Ovary (tissue), 7 donors: ENCODE measurements at regions not wholly inside any gene's neighbourhood (a gene's known extent, or its start where the extent isn't known, plus 50 kb on each side); places are given as distances from the start of the nearest gene placed in this dataset.

Experiments used
- DNase-seq, 5 donors: peaks; one replicate each; pipeline ENCODE4 v3.0.0-alpha.2; 2019 to 2020
- H3K27ac ChIP-seq, 2 donors: fragments of 200-600 bp; one replicate each; pipeline versions ENCODE4 v1.5.1 to v1.8.0; 2019 to 2022
- H3K27me3 ChIP-seq: fragments of 200-600 bp; one replicate; pipeline ENCODE4 v1.8.0; 2022
- H3K36me3 ChIP-seq: fragments of 200-600 bp; sonication (generic); one replicate; pipeline ENCODE4 v1.5.1; 2019
- H3K4me1 ChIP-seq: one replicate; pipeline ENCODE4 v1.8.1; 2013; ENCODE audit warnings: mild to moderate bottlenecking, moderate library complexity; ENCODE audit not compliant: insufficient read depth
- H3K4me3 ChIP-seq: fragments of 200-600 bp; sonication (generic); one replicate; pipeline ENCODE4 v1.5.1; 2017
- H3K9me3 ChIP-seq, 2 donors: fragments of 200-600 bp in 1 of 2; sonication (generic) in 1 of 2; one replicate each; pipeline versions ENCODE4 v1.5.1 to v1.8.1; 2013 to 2019; ENCODE audit warnings: mild to moderate bottlenecking in 1 of 2, moderate library complexity in 1 of 2
- CTCF ChIP-seq, 3 donors: fragments of 450-650 bp in 2 of 3; fragments of 200-600 bp in 1 of 3; IDR thresholded peaks; one replicate each; pipeline versions ENCODE4 v1.5.1 to v1.8.0; 2016 to 2022; ENCODE audit warnings: antibody characterized with exemption in 3 of 3, mild to moderate bottlenecking in 1 of 3
- EP300 ChIP-seq: sonication (generic); formaldehyde crosslinking; IDR thresholded peaks from one replicate; pipeline ENCODE4 v1.6.1; 2017; ENCODE audit warnings: antibody characterized with exemption
- POLR2A ChIP-seq: fragments of 450-650 bp; IDR thresholded peaks from one replicate; pipeline ENCODE4 v1.6.1; 2017; ENCODE audit warnings: antibody characterized with exemption, mild to moderate bottlenecking, moderate library complexity
- WGBS, 3 donors: extraction: QIAGEN DNeasy Blood & Tissue Kit in 1 of 3; methylation state at CpG; one replicate each; pipeline versions ENCODE4 v1.1.5 to v1.1.7; 2013 to 2017; 5-methylcytosine and 5-hydroxymethylcytosine counted together
- intact Hi-C, 4 donors: fragments of 100-400 bp; cut with DNase I; formaldehyde crosslinking; loops; one replicate each; pipeline versions ENCODE4 v1.11.0 to v1.15.1; 2022 to 2023
- donor health status: DM: no; HTN: no; CAD: no; lungs with moderate emphysema.
- donor health status: DM: no; HTN: no; CAD: no.
- donor health status: Bipolar disorder and iron deficiency.
- donor health status: DM: no; HTN: no; CAD: no.
- donor health status: DM: yes; HTN: yes; CAD: no.

GRCh38 chr18:78765142-78765541, 214.5 kb upstream of the SALL3 start:
- WGBS, 3 donors = 79 to 90% (median 81%) methylated on average over 12 of the region's 12 CpGs
- Histone ChIP-seq H3K27me3 (no peaks in the 10 kb centered on the region), H3K4me1 (no peaks in the 10 kb centered on the region), H3K9me3 (no peaks in the 10 kb centered on the region), H3K36me3 (no peaks in the 10 kb centered on the region), H3K4me3 (no peak overlapping the region), H3K27ac (no peak overlapping the region)
- DNase-seq = no peak
- TF ChIP-seq CTCF (IDR thresholded peaks at IDR 0.05) = no peak
- TF ChIP-seq POLR2A = no peak
- no peak for TF ChIP-seq EP300
- intact Hi-C loops = no loop called here

GRCh38 chr18:78765637-78766281, 213.9 kb upstream of the SALL3 start:
- Histone ChIP-seq H3K4me3 (no peak overlapping the region), H3K9me3 (no peaks in the 10 kb centered on the region), H3K27ac (no peak overlapping the region), H3K36me3 (no peaks in the 10 kb centered on the region), H3K4me1 (no peaks in the 10 kb centered on the region), H3K27me3 (no peaks in the 10 kb centered on the region)
- 79 to 86% (median 80%) methylated on average over 23 of the region's 23 CpGs for WGBS, 3 donors
- intact Hi-C loops = no loop called here
- DNase-seq = no peak
- no peak for TF ChIP-seq POLR2A
- TF ChIP-seq CTCF (IDR thresholded peaks at IDR 0.05) = no peak
- TF ChIP-seq EP300 = no peak

GRCh38 chr18:78766651-78767533, 212.7 kb upstream of the SALL3 start:
- Histone ChIP-seq H3K36me3 (no peaks in the 10 kb centered on the region), H3K27me3 (no peaks in the 10 kb centered on the region), H3K27ac (no peak overlapping the region), H3K4me3 (no peak overlapping the region), H3K9me3 (no peaks in the 10 kb centered on the region), H3K4me1 (no peaks in the 10 kb centered on the region)
- intact Hi-C loops = no loop called here
- DNase-seq = no peak
- TF ChIP-seq CTCF (IDR thresholded peaks at IDR 0.05) = no peak
- no peak for TF ChIP-seq EP300
- TF ChIP-seq POLR2A = no peak
- 74 to 80% (median 79%) methylated on average over 30 to 31 of the region's 31 CpGs for WGBS, 3 donors

GRCh38 chr18:78767648-78768071, 212.0 kb upstream of the SALL3 start:
- Histone ChIP-seq H3K4me1 (no peaks in the 10 kb centered on the region), H3K36me3 (no peaks in the 10 kb centered on the region), H3K27me3 (no peaks in the 10 kb centered on the region), H3K27ac (no peak overlapping the region), H3K9me3 (no peaks in the 10 kb centered on the region), H3K4me3 (no peak overlapping the region)
- intact Hi-C loops = no loop called here
- WGBS, 3 donors = 79 to 82% (median 81%) methylated on average over 13 to 14 of the region's 14 CpGs
- TF ChIP-seq EP300 (no peak), POLR2A (no peak), CTCF (IDR thresholded peaks at IDR 0.05) (no peak)
- no peak for DNase-seq
